Caco-2 (cell line): ENCODE measurements at regions not wholly inside any gene's neighbourhood (a gene's known extent, or its start where the extent isn't known, plus 50 kb on each side); places are given as distances from the start of the nearest gene placed in this dataset.

ENCODE experiments used
- BruUV-seq: library from RNA; stranded (reverse); fragments of 400-500 nt; replicated peaks from 2 replicates; lab custom pipeline; 2021; lab: Mats Ljungman, UMichigan
- CTCF ChIA-PET: fragments of 300-600 bp; sonication (Branson Sonifier 250); formaldehyde crosslinking; loops from one replicate; lab custom pipeline; 2022; ENCODE audit warnings: antibody characterized with exemption; lab: Charles Lee
- POLR2A ChIA-PET: fragments of 300-600 bp; sonication (Branson Sonifier 250); formaldehyde crosslinking; loops from one replicate; lab custom pipeline; 2022; ENCODE audit warnings: antibody characterized with exemption; lab: Charles Lee
- DNase-seq, 2 experiments: peaks; one replicate each; pipeline versions ENCODE4 v3.0.0 to v3.0.0-alpha.2; 2020 to 2022
- H3K27me3 ChIP-seq: replicated peaks from 2 replicates; pipeline ENCODE4 v1.6.0; 2011; ENCODE audit warnings: low read length; ENCODE audit not compliant: control insufficient read depth, insufficient read depth
- H3K36me3 ChIP-seq: 2 replicates; pipeline ENCODE4 v1.5.1; 2011; ENCODE audit warnings: low read length; ENCODE audit not compliant: control insufficient read depth, insufficient read depth
- H3K4me1 ChIP-seq: fragments of 250-450 bp; sonication (Bioruptor Pico); 2 replicates; pipeline ENCODE4 v1.5.1; 2020; ENCODE audit warnings: mild to moderate bottlenecking
- H3K4me3 ChIP-seq: 2 replicates; pipeline ENCODE4 v1.5.1; 2011; ENCODE audit warnings: low read depth, mild to moderate bottlenecking, control low read depth, low read length
- H3K9me3 ChIP-seq: fragments of 250-450 bp; sonication (Bioruptor Pico); 2 replicates; pipeline ENCODE4 v1.5.1; 2020; ENCODE audit warnings: mild to moderate bottlenecking, moderate library complexity
- H3K27ac Mint-ChIP-seq: one replicate; pipeline ENCODE4 v1.8.0; 2022; ENCODE audit warnings: mixed read lengths; ENCODE audit not compliant: unreplicated experiment
- H3K27me3 Mint-ChIP-seq: one replicate; pipeline ENCODE4 v1.8.0; 2022; ENCODE audit warnings: mixed read lengths; ENCODE audit not compliant: insufficient read depth, unreplicated experiment
- H3K36me3 Mint-ChIP-seq: one replicate; pipeline ENCODE4 v1.8.0; 2022; ENCODE audit warnings: mild to moderate bottlenecking, mixed read lengths; ENCODE audit not compliant: insufficient read depth, unreplicated experiment
- H3K4me1 Mint-ChIP-seq: one replicate; pipeline ENCODE4 v1.8.0; 2022; ENCODE audit warnings: low read depth, mixed read lengths; ENCODE audit not compliant: unreplicated experiment
- H3K4me3 Mint-ChIP-seq: one replicate; pipeline ENCODE4 v1.8.0; 2022; ENCODE audit warnings: mild to moderate bottlenecking, moderate library complexity, mixed read lengths; ENCODE audit not compliant: unreplicated experiment
- H3K9me3 Mint-ChIP-seq: one replicate; pipeline ENCODE4 v1.8.0; 2022; ENCODE audit warnings: mixed read lengths; ENCODE audit not compliant: unreplicated experiment
- intact Hi-C: fragments of 100-400 bp; cut with micrococcal nuclease; formaldehyde crosslinking; loops from one replicate; pipeline ENCODE4 v1.10.0; 2022; ENCODE audit not compliant: unreplicated experiment
- TF ChIP-seq, protein P1 (sequence below), 2 experiments: fragments of 200-600 bp in 1 of 2; IDR thresholded peaks; 1 replicate in 1 of 2; 2 replicates in 1 of 2; pipeline versions ENCODE4 v1.5.1 to v1.8.0; 2011 to 2022; ENCODE audit warnings: antibody characterized with exemption in 1 of 2, control low read depth in 1 of 2, inconsistent platforms in 1 of 2, low read depth in 1 of 2, low read length in 1 of 2, mild to moderate bottlenecking in 1 of 2, moderate library complexity in 1 of 2; ENCODE audit not compliant: insufficient read depth in 1 of 2, severe bottlenecking in 1 of 2, unreplicated experiment in 1 of 2

DNA sequence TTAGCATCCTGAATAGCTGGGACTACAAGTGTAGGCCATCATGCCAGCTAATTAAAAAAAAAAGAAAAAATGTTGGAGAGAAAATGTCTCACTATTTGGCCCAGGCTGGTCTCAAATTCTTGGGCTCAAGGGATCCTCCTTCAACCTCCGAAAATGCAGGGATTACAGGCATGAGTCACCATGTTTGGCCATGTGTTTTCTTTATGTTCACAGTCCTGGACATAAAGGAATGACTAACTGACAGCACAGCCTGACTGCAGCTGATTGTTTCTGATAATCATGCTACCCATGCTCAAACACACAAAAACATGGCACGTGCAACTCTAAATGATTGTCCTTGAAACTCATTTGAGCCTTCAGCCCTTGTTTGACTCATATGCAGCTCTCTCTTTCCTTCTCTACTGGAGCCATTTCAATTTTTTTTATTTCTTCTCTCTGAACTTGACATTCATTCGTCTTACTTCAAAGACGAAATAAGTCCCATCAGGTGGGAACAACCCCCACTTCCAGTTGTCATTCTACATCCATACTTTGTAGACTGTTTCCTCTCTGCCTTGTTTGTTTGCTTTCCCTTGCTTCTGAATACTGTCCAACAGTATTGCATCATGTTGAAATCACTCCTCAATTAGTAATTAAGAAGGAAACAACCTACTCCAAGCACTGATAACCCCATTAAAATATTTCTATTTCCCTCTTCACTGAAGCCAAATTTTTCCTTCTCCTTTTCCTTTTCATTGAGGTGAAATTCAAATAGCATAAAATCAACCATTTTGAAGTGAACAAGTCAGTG is 413.0 kb downstream of the BMP2 start:
- TF ChIP-seq, protein P1, sequence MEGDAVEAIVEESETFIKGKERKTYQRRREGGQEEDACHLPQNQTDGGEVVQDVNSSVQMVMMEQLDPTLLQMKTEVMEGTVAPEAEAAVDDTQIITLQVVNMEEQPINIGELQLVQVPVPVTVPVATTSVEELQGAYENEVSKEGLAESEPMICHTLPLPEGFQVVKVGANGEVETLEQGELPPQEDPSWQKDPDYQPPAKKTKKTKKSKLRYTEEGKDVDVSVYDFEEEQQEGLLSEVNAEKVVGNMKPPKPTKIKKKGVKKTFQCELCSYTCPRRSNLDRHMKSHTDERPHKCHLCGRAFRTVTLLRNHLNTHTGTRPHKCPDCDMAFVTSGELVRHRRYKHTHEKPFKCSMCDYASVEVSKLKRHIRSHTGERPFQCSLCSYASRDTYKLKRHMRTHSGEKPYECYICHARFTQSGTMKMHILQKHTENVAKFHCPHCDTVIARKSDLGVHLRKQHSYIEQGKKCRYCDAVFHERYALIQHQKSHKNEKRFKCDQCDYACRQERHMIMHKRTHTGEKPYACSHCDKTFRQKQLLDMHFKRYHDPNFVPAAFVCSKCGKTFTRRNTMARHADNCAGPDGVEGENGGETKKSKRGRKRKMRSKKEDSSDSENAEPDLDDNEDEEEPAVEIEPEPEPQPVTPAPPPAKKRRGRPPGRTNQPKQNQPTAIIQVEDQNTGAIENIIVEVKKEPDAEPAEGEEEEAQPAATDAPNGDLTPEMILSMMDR (IDR thresholded peaks at IDR 0.05; ENCODE audit: insufficient read depth in 1 of 2, low read depth in 1 of 2, low read length in 1 of 2, severe bottlenecking in 1 of 2, unreplicated experiment in 1 of 2) = no peak
- H3K9me3 ChIP-seq = peaks cover 13% of the 10 kb centered on the region; the same call in 1 of the 2 replicates
- H3K27ac Mint-ChIP-seq = no peak overlapping the region
- H3K4me3 Mint-ChIP-seq = no peak overlapping the region
- peaks cover 14% of the 10 kb centered on the region for H3K4me1 Mint-ChIP-seq
- no peaks in the 10 kb centered on the region for H3K36me3 ChIP-seq
- POLR2A ChIA-PET = no interaction called here
- no peak for DNase-seq
- no peaks in the 10 kb centered on the region for H3K36me3 Mint-ChIP-seq
- no TSS peak for BruUV-seq
- CTCF ChIA-PET = no interaction called here
- no peaks in the 10 kb centered on the region for H3K27me3 Mint-ChIP-seq
- no peaks in the 10 kb centered on the region for H3K27me3 ChIP-seq
- intact Hi-C loops = no loop called here
- H3K4me3 ChIP-seq = no peak overlapping the region
- H3K4me1 ChIP-seq = no peaks in the 10 kb centered on the region
- H3K9me3 Mint-ChIP-seq = peaks cover 29% of the 10 kb centered on the region

DNA sequence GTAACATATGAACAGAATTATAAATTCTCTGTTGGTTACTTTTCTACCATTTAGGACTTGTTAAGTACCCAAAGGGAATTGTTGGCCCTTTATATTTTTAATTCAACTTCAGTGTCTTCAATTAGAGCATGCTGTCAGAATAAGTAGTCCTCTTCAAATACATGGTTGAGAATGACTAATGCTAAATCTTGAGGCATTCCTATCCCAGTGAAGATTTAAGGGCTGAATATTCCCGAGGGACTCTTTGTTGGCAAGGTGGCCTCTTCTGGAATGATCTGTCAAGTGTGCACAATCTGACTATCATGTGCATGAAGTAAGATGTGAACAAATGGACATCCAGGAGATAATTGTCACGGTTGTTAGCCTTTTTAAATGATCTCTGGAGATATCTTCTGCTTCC is 421.7 kb downstream of the BMP2 start:
- no peak for DNase-seq
- no peaks in the 10 kb centered on the region for H3K4me1 ChIP-seq
- no peaks in the 10 kb centered on the region for H3K9me3 ChIP-seq
- Mint-ChIP-seq H3K27ac (no peak overlapping the region), H3K27me3 (no peaks in the 10 kb centered on the region), H3K4me3 (no peak overlapping the region), H3K36me3 (no peaks in the 10 kb centered on the region), H3K9me3 (no peaks in the 10 kb centered on the region), H3K4me1 (peaks cover 3% of the 10 kb centered on the region)
- ChIA-PET CTCF (no interaction called here), POLR2A (no interaction called here)
- H3K4me3 ChIP-seq = no peak overlapping the region
- no TSS peak for BruUV-seq
- H3K27me3 ChIP-seq = no peaks in the 10 kb centered on the region
- intact Hi-C loops = no loop called here
- H3K36me3 ChIP-seq = no peaks in the 10 kb centered on the region
- TF ChIP-seq, protein P1 (IDR thresholded peaks at IDR 0.05; ENCODE audit: insufficient read depth in 1 of 2, low read depth in 1 of 2, low read length in 1 of 2, severe bottlenecking in 1 of 2, unreplicated experiment in 1 of 2) = no peak

DNA sequence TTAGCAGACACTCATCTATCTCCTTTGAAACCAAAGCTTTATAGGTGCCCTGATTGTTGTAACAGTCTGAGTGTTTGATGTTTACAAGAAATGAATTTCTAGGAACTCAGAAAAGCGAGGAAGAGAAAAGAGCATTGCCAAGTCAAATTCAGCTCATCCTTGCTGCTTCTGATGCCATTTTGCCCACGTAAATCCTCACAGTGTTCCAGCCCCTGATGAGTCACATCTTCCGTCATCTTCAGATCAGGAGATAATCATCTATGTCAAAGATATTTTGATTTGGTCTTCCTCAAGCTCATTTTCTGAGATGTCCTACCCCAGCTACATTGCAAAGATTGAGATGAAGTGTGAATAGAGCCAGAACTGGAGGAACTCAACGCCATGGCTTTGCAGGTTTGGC is 426.2 kb downstream of the BMP2 start:
- intact Hi-C loops = no loop called here
- Mint-ChIP-seq H3K9me3 (no peaks in the 10 kb centered on the region), H3K4me1 (no peaks in the 10 kb centered on the region), H3K27me3 (peaks cover 3% of the 10 kb centered on the region), H3K36me3 (no peaks in the 10 kb centered on the region), H3K4me3 (no peak overlapping the region), H3K27ac (no peak overlapping the region)
- BruUV-seq = no TSS peak
- POLR2A ChIA-PET = no interaction called here
- no peaks in the 10 kb centered on the region for H3K36me3 ChIP-seq
- H3K4me1 ChIP-seq = no peaks in the 10 kb centered on the region
- TF ChIP-seq, protein P1 (IDR thresholded peaks at IDR 0.05; ENCODE audit: insufficient read depth in 1 of 2, low read depth in 1 of 2, low read length in 1 of 2, severe bottlenecking in 1 of 2, unreplicated experiment in 1 of 2) = no peak
- H3K9me3 ChIP-seq = no peaks in the 10 kb centered on the region
- DNase-seq = no peak
- no peak overlapping the region for H3K4me3 ChIP-seq
- H3K27me3 ChIP-seq = no peaks in the 10 kb centered on the region
- CTCF ChIA-PET = interaction anchor here (0.6 kb wide), 2 partner anchors 68 to 85 kb away, joined by 3 to 4 read pairs; no protein-coding TSS in a partner anchor
